Spleen (tissue), 11 donors: ENCODE measurements at regions not wholly inside any gene's neighbourhood (a gene's known extent, or its start where the extent isn't known, plus 50 kb on each side); places are given as distances from the start of the nearest gene placed in this dataset.

ENCODE experiments used
- DNase-seq: peaks from one replicate; pipeline ENCODE4 v3.0.0-alpha.2; 2020
- H3K27ac ChIP-seq, 8 donors: fragments of 200-600 bp; sonication (generic) in 7 of 8; 1 replicate in 4 of 8; 2 replicates in 4 of 8; pipeline versions ENCODE4 v1.5.0 to v1.8.0; 2016 to 2021; ENCODE audit warnings: inconsistent platforms in 4 of 8, mild to moderate bottlenecking in 4 of 8, moderate library complexity in 1 of 8
- H3K27me3 ChIP-seq, 7 donors: fragments of 200-600 bp; sonication (generic) in 6 of 7; replicated peaks in 1 of 7; 1 replicate in 4 of 7; 2 replicates in 3 of 7; pipeline versions ENCODE4 v1.5.0 to v1.8.0; 2016 to 2021; ENCODE audit warnings: inconsistent platforms in 3 of 7, mild to moderate bottlenecking in 1 of 7
- H3K36me3 ChIP-seq, 6 donors: fragments of 200-600 bp; sonication (generic) in 5 of 6; 1 replicate in 4 of 6; 2 replicates in 2 of 6; pipeline versions ENCODE4 v1.5.0 to v1.8.0; 2016 to 2021; ENCODE audit warnings: inconsistent platforms in 2 of 6
- H3K4me1 ChIP-seq, 6 donors: fragments of 200-600 bp; sonication (generic) in 5 of 6; 1 replicate in 3 of 6; 2 replicates in 3 of 6; pipeline versions ENCODE4 v1.5.0 to v1.8.0; 2016 to 2021; ENCODE audit warnings: inconsistent platforms in 3 of 6
- H3K4me3 ChIP-seq, 8 donors: fragments of 200-600 bp; sonication (generic) in 7 of 8; 1 replicate in 4 of 8; 2 replicates in 4 of 8; pipeline versions ENCODE4 v1.5.0 to v1.8.0; 2016 to 2021; ENCODE audit warnings: inconsistent platforms in 4 of 8, mild to moderate bottlenecking in 4 of 8, moderate library complexity in 2 of 8
- H3K9me3 ChIP-seq, 8 donors: fragments of 200-600 bp; sonication (generic) in 7 of 8; 1 replicate in 4 of 8; 2 replicates in 4 of 8; pipeline versions ENCODE4 v1.5.0 to v1.8.0; 2016 to 2021; ENCODE audit warnings: inconsistent platforms in 4 of 8
- CTCF ChIP-seq, 11 experiments: fragments of 200-600 bp in 7 of 11; fragments of 450-650 bp in 4 of 11; sonication (generic) in 4 of 11; IDR thresholded peaks in 8 of 11; conservative IDR thresholded peaks in 3 of 11; 1 replicate in 7 of 11; 2 replicates in 4 of 11; pipeline versions ENCODE4 v1.4.0 to v1.8.0; 2016 to 2021; ENCODE audit warnings: antibody characterized with exemption in 11 of 11, inconsistent platforms in 4 of 11, mild to moderate bottlenecking in 1 of 11
- POLR2A ChIP-seq, 3 donors: fragments of 450-650 bp; IDR thresholded peaks; one replicate each; pipeline ENCODE4 v1.5.1; 2017; ENCODE audit warnings: antibody characterized with exemption in 3 of 3, mild to moderate bottlenecking in 1 of 3
- POLR2AphosphoS5 ChIP-seq, 3 donors: sonication (generic); formaldehyde crosslinking; IDR thresholded peaks; one replicate each; pipeline ENCODE4 v1.5.1; 2017; ENCODE audit warnings: antibody characterized with exemption in 3 of 3
- WGBS, 5 donors: extraction: QIAGEN DNeasy Blood & Tissue Kit in 3 of 5; methylation state at CpG; one replicate each; pipeline versions ENCODE4 v1.1.5 to v1.1.7; 2013 to 2018; 5-methylcytosine and 5-hydroxymethylcytosine counted together
- intact Hi-C: fragments of 100-400 bp; cut with DNase I; formaldehyde crosslinking; loops from one replicate; pipeline ENCODE4 v1.15.0; 2023; ENCODE audit warnings: low total_unique reads
- donor health status: healthy with polysubstance abuse.
- donor health status: DM: no; HTN: no; CAD: no; lungs with moderate emphysema.
- donor health status: DM: no; HTN: no; CAD: no.
- donor health status: Bipolar disorder and iron deficiency.
- donor health status: healthy.
- donor health status: DM: no; HTN: no; CAD: no.
- donor health status: DM: yes; HTN: yes; CAD: no.

GRCh38 chr6:22466665-22467245, 102.6 kb upstream of the HDGFL1 start:
- Histone ChIP-seq H3K4me1 (peaks cover 0 to 11% (median 4%) of the 10 kb centered on the region in 6 donors), H3K27me3 (no peaks in the 10 kb centered on the region), H3K9me3 (peaks cover 0 to 6% (median 0%) of the 10 kb centered on the region in 8 donors), H3K27ac (no peak overlapping the region), H3K4me3 (no peak overlapping the region), H3K36me3 (no peaks in the 10 kb centered on the region)
- WGBS, 5 donors = 89 to 93% (median 91%) methylated on average over 4 of the region's 4 CpGs
- DNase-seq = no peak
- intact Hi-C loops = no loop called here
- TF ChIP-seq POLR2AphosphoS5 (IDR thresholded peaks at IDR 0.05) = no peak
- no peak for TF ChIP-seq POLR2A (IDR thresholded peaks at IDR 0.05)
- no peak for TF ChIP-seq CTCF (IDR thresholded peaks at IDR 0.05 in 8 of 11, conservative IDR thresholded peaks at IDR 0.05 in 3 of 11)

GRCh38 chr6:22467645-22468044, 101.7 kb upstream of the HDGFL1 start:
- no peak for DNase-seq
- Histone ChIP-seq H3K4me3 (no peak overlapping the region), H3K27ac (no peak overlapping the region), H3K27me3 (no peaks in the 10 kb centered on the region), H3K4me1 (peaks cover 0 to 11% (median 4%) of the 10 kb centered on the region in 6 donors), H3K36me3 (no peaks in the 10 kb centered on the region), H3K9me3 (peaks cover 0 to 6% (median 0%) of the 10 kb centered on the region in 8 donors)
- no peak for TF ChIP-seq CTCF (IDR thresholded peaks at IDR 0.05 in 8 of 11, conservative IDR thresholded peaks at IDR 0.05 in 3 of 11)
- TF ChIP-seq POLR2A (IDR thresholded peaks at IDR 0.05) = no peak
- no peak for TF ChIP-seq POLR2AphosphoS5 (IDR thresholded peaks at IDR 0.05)
- 84 to 94% (median 92%) methylated on average over 3 of the region's 3 CpGs for WGBS, 5 donors
- intact Hi-C loops = no loop called here

- Histone ChIP-seq H3K4me3 (no peak overlapping the region), H3K27me3 (no peaks in the 10 kb centered on the region), H3K27ac (no peak overlapping the region), H3K36me3 (no peaks in the 10 kb centered on the region), H3K9me3 (peaks cover 0 to 6% (median 0%) of the 10 kb centered on the region in 8 donors), H3K4me1 (peaks cover 0 to 11% (median 4%) of the 10 kb centered on the region in 6 donors)
- 73 to 87% (median 78%) methylated on average over 2 of the region's 2 CpGs for WGBS, 5 donors
- no peak for DNase-seq
- TF ChIP-seq POLR2AphosphoS5 (IDR thresholded peaks at IDR 0.05) (no peak), POLR2A (IDR thresholded peaks at IDR 0.05) (no peak), CTCF (IDR thresholded peaks at IDR 0.05 in 8 of 11, conservative IDR thresholded peaks at IDR 0.05 in 3 of 11) (no peak)
- intact Hi-C loops = no loop called here
These were observed 101.0 kb upstream of the HDGFL1 start for GRCh38 chr6:22468256-22468965.

- peak overlapping the region in 1 of 8 donors; percentile 3 for H3K27ac ChIP-seq
- 62 to 77% (median 73%) methylated on average over 7 of the region's 7 CpGs for WGBS, 5 donors
- TF ChIP-seq CTCF (IDR thresholded peaks at IDR 0.05 in 8 of 11, conservative IDR thresholded peaks at IDR 0.05 in 3 of 11) (no peak), POLR2AphosphoS5 (IDR thresholded peaks at IDR 0.05) (no peak), POLR2A (IDR thresholded peaks at IDR 0.05) (no peak)
- peaks cover 0 to 11% (median 4%) of the 10 kb centered on the region in 6 donors for H3K4me1 ChIP-seq
- H3K36me3 ChIP-seq = no peaks in the 10 kb centered on the region
- H3K4me3 ChIP-seq = no peak overlapping the region
- peaks cover 0 to 6% (median 0%) of the 10 kb centered on the region in 8 donors for H3K9me3 ChIP-seq
- no peaks in the 10 kb centered on the region for H3K27me3 ChIP-seq
- no peak for DNase-seq
- intact Hi-C loops = no loop called here
These were observed 98.8 kb upstream of the HDGFL1 start for GRCh38 chr6:22470454-22471131.
